H1 (cell line): ENCODE measurements at regions not wholly inside any gene's neighbourhood (a gene's known extent, or its start where the extent isn't known, plus 50 kb on each side); places are given as distances from the start of the nearest gene placed in this dataset.

Source experiments
- CTCF ChIA-PET: fragments of 300-600 bp; sonication (Branson Sonifier 250); formaldehyde crosslinking; loops from one replicate; lab custom pipeline; 2021; ENCODE audit not compliant: partially characterized antibody; lab: Charles Lee
- POLR2A ChIA-PET: fragments of 300-600 bp; sonication (Branson Sonifier 250); formaldehyde crosslinking; loops from one replicate; lab custom pipeline; 2021; ENCODE audit warnings: inconsistent platforms; ENCODE audit not compliant: partially characterized antibody; lab: Charles Lee
- DNase-seq, 2 experiments: peaks; one replicate each; pipeline versions ENCODE4 v3.0.0 to v3.0.0-alpha.2; 2010 to 2022; ENCODE audit warnings: low spot score in 2 of 2, low read depth in 1 of 2, mixed read lengths in 1 of 2
- FAIRE-seq: peaks from 2 replicates; lab custom pipeline; 2011; peaks lifted over from hg19 to GRCh38; lab: Jason Lieb, UNC
- H2AFZ ChIP-seq: 2 replicates; pipeline ENCODE4 v1.8.1; 2012; ENCODE audit warnings: low read length, inconsistent platforms
- H2AK5ac ChIP-seq: 2 replicates; pipeline ENCODE4 v1.6.1; 2013; ENCODE audit warnings: low read depth, low read length
- H2BK120ac ChIP-seq: replicated peaks from 2 replicates; pipeline ENCODE3; 2013; ENCODE audit warnings: low read depth, low read length, inconsistent platforms
- H2BK12ac ChIP-seq: 2 replicates; pipeline ENCODE4 v1.6.1; 2013; ENCODE audit warnings: low read depth, low read length
- H2BK15ac ChIP-seq: 2 replicates; pipeline ENCODE4 v1.6.1; 2013; ENCODE audit warnings: low read length
- H2BK20ac ChIP-seq: 2 replicates; pipeline ENCODE4 v1.6.1; 2013; ENCODE audit warnings: low read length
- H2BK5ac ChIP-seq: 2 replicates; pipeline ENCODE4 v1.6.1; 2013; ENCODE audit warnings: low read depth, low read length
- H3K14ac ChIP-seq: 2 replicates; pipeline ENCODE4 v1.6.1; 2013; ENCODE audit warnings: inconsistent platforms; ENCODE audit not compliant: insufficient read length
- H3K18ac ChIP-seq: 2 replicates; pipeline ENCODE4 v1.6.1; 2013; ENCODE audit warnings: low read length; ENCODE audit errors: extremely low read depth
- H3K23ac ChIP-seq: 2 replicates; pipeline ENCODE4 v1.6.1; 2013; ENCODE audit warnings: inconsistent platforms; ENCODE audit not compliant: insufficient read length
- H3K23me2 ChIP-seq: 2 replicates; pipeline ENCODE4 v1.6.1; 2013; ENCODE audit warnings: low read depth, low read length
- H3K27ac ChIP-seq: 2 replicates; pipeline ENCODE4 v1.6.1; 2011; ENCODE audit warnings: low read depth, low read length, inconsistent platforms
- H3K27me3 ChIP-seq, 4 experiments: replicated peaks in 1 of 4; 1 replicate in 1 of 4; 2 replicates in 3 of 4; pipeline versions ENCODE4 v1.6.1 to v1.8.1; 2011 to 2013; ENCODE audit warnings: low read length in 3 of 4, mild to moderate bottlenecking in 3 of 4, inconsistent platforms in 2 of 4, mixed read lengths in 2 of 4, moderate library complexity in 1 of 4; ENCODE audit not compliant: control insufficient read depth in 3 of 4, insufficient read depth in 3 of 4; ENCODE audit errors: extremely low read depth in 1 of 4
- H3K36me3 ChIP-seq, 4 experiments: 2 replicates each; pipeline versions ENCODE4 v1.6.1 to v1.8.1; 2011 to 2013; ENCODE audit warnings: mild to moderate bottlenecking in 4 of 4, low read length in 3 of 4, moderate library complexity in 2 of 4, control low read depth in 1 of 4, inconsistent platforms in 1 of 4; ENCODE audit not compliant: insufficient read depth in 4 of 4, control insufficient read depth in 2 of 4
- H3K4ac ChIP-seq: replicated peaks from 2 replicates; pipeline ENCODE3; 2013; ENCODE audit warnings: low read length, low read depth, mixed read lengths, inconsistent platforms; ENCODE audit not compliant: insufficient read length
- H3K4me1 ChIP-seq, 4 experiments: replicated peaks in 1 of 4; 1 replicate in 1 of 4; 2 replicates in 3 of 4; pipeline versions ENCODE4 v1.6.1 to v1.8.1; 2011 to 2013; ENCODE audit warnings: low read length in 3 of 4, inconsistent platforms in 2 of 4, mixed read lengths in 1 of 4; ENCODE audit not compliant: insufficient read depth in 4 of 4, control insufficient read depth in 3 of 4
- H3K4me2 ChIP-seq, 2 experiments: 2 replicates each; pipeline versions ENCODE4 v1.6.1 to v1.8.1; 2011 to 2013; ENCODE audit warnings: low read depth in 2 of 2, low read length in 2 of 2, control low read depth in 1 of 2, inconsistent platforms in 1 of 2, mild to moderate bottlenecking in 1 of 2; ENCODE audit not compliant: insufficient read depth in 1 of 2
- H3K4me3 ChIP-seq, 4 experiments: fragments of 200-600, 300-600 bp in 1 of 4; sonication (generic), shearing (Covaris generic), sonication (Bioruptor Twin) in 1 of 4; 2 replicates each; pipeline versions ENCODE4 v1.5.1 to v1.8.1; 2011 to 2016; ENCODE audit warnings: low read length in 4 of 4, low read depth in 3 of 4, control low read depth in 2 of 4, inconsistent platforms in 2 of 4, mild to moderate bottlenecking in 2 of 4, mixed read lengths in 1 of 4, moderate library complexity in 1 of 4; ENCODE audit not compliant: insufficient read depth in 2 of 4; ENCODE audit errors: extremely low read depth in 1 of 4
- H3K56ac ChIP-seq: replicated peaks from 2 replicates; pipeline ENCODE3; 2013; ENCODE audit warnings: low read depth, mild to moderate bottlenecking, mixed read lengths, low read length, inconsistent platforms; ENCODE audit not compliant: insufficient read length
- H3K79me1 ChIP-seq: 2 replicates; pipeline ENCODE4 v1.6.1; 2013; ENCODE audit warnings: low read depth, low read length, control low read depth
- H3K79me2 ChIP-seq, 2 experiments: 2 replicates each; pipeline versions ENCODE4 v1.6.1 to v1.8.1; 2012 to 2013; ENCODE audit warnings: low read length in 2 of 2, mild to moderate bottlenecking in 2 of 2, inconsistent platforms in 1 of 2; ENCODE audit not compliant: insufficient read depth in 2 of 2, control insufficient read depth in 1 of 2
- H3K9ac ChIP-seq, 4 experiments: replicated peaks in 1 of 4; 1 replicate in 1 of 4; 2 replicates in 3 of 4; pipeline versions ENCODE4 v1.6.1 to v1.8.1; 2011 to 2013; ENCODE audit warnings: low read depth in 3 of 4, low read length in 3 of 4, control low read depth in 2 of 4, mild to moderate bottlenecking in 2 of 4, moderate library complexity in 2 of 4, inconsistent platforms in 1 of 4; ENCODE audit errors: extremely low read depth in 1 of 4
- H3K9me3 ChIP-seq, 2 experiments: 2 replicates each; pipeline versions ENCODE4 v1.6.1 to v1.8.1; 2012 to 2013; ENCODE audit warnings: mild to moderate bottlenecking in 2 of 2, moderate library complexity in 2 of 2, control low read depth in 1 of 2, inconsistent platforms in 1 of 2, low read depth in 1 of 2, low read length in 1 of 2, mixed read lengths in 1 of 2; ENCODE audit not compliant: insufficient read depth in 2 of 2
- H4K20me1 ChIP-seq, 2 experiments: replicated peaks in 1 of 2; 2 replicates each; pipeline versions ENCODE3 to v1.8.1; 2011 to 2013; ENCODE audit warnings: inconsistent platforms in 2 of 2, low read length in 2 of 2, mild to moderate bottlenecking in 1 of 2; ENCODE audit not compliant: insufficient read depth in 2 of 2, control insufficient read depth in 1 of 2
- H4K5ac ChIP-seq: 2 replicates; pipeline ENCODE4 v1.6.1; 2013; ENCODE audit warnings: low read length, low read depth, mixed read lengths, inconsistent platforms; ENCODE audit not compliant: insufficient read length
- H4K8ac ChIP-seq: 2 replicates; pipeline ENCODE4 v1.8.0; 2013; ENCODE audit warnings: mild to moderate bottlenecking, moderate library complexity, low read length, inconsistent platforms; ENCODE audit not compliant: insufficient read depth; ENCODE audit errors: extremely low read depth
- H4K91ac ChIP-seq: replicated peaks from 2 replicates; pipeline ENCODE3; 2013; ENCODE audit warnings: low read length, mixed read lengths, inconsistent platforms; ENCODE audit not compliant: insufficient read length
- ASH2L ChIP-seq: fragments of 200-600, 300-600 bp; sonication (generic); IDR thresholded peaks from one replicate; pipeline ENCODE4 v1.7.1; 2017; ENCODE audit warnings: low read length
- BRCA1 ChIP-seq: IDR thresholded peaks from 2 replicates; pipeline ENCODE4 v1.6.1; 2012; ENCODE audit warnings: low read depth, low read length, improper control_type of control experiment
- CEBPB ChIP-seq: IDR thresholded peaks from 2 replicates; pipeline ENCODE4 v1.6.1; 2012; ENCODE audit warnings: low read depth, low read length
- GABPA ChIP-seq: IDR thresholded peaks from 2 replicates; pipeline ENCODE4 v1.6.1; 2011; ENCODE audit warnings: mild to moderate bottlenecking, low read length, moderate library complexity, borderline replicate concordance; ENCODE audit not compliant: insufficient read depth
- MAFK ChIP-seq: IDR thresholded peaks from 2 replicates; pipeline ENCODE4 v1.6.1; 2012; ENCODE audit warnings: low read depth, mild to moderate bottlenecking, improper control_type of control experiment, low read length
- RAD21 ChIP-seq, 2 experiments: IDR thresholded peaks in 1 of 2; conservative IDR thresholded peaks in 1 of 2; 2 replicates each; pipeline ENCODE4 v1.6.1; 2011; ENCODE audit warnings: low read depth in 2 of 2, low read length in 2 of 2, improper control_type of control experiment in 1 of 2, inconsistent platforms in 1 of 2, mild to moderate bottlenecking in 1 of 2, moderate library complexity in 1 of 2
- SAP30 ChIP-seq: fragments of 300-600 bp; sonication (generic); IDR thresholded peaks from 2 replicates; pipeline ENCODE4 v1.7.1; 2012; ENCODE audit warnings: low read length, moderate library complexity, mild to moderate bottlenecking, inconsistent platforms; ENCODE audit not compliant: insufficient read depth, insufficient replicate concordance
- TBP ChIP-seq: IDR thresholded peaks from 2 replicates; pipeline ENCODE4 v1.6.1; 2011; ENCODE audit warnings: low read depth, low read length, improper control_type of control experiment
- YY1 ChIP-seq: IDR thresholded peaks from 2 replicates; pipeline ENCODE4 v1.6.1; 2011; ENCODE audit warnings: low read depth, mild to moderate bottlenecking, low read length
- WGBS, 2 experiments: shearing (Covaris generic) in 1 of 2; methylation state at CpG; one replicate each; pipeline versions ENCODE4 v1.1.6 to v1.1.7; 2013 to 2015; ENCODE audit warnings: low lambda C conversion rate in 2 of 2, mixed read lengths in 2 of 2, inconsistent platforms in 1 of 2, low coverage in 1 of 2, missing lambda C conversion rate in 1 of 2; ENCODE audit not compliant: insufficient replicate concordance in 2 of 2, insufficient coverage in 1 of 2, insufficient read length in 1 of 2; ENCODE audit errors: extremely low coverage in 1 of 2, missing lambda C conversion rate in 1 of 2; 5-methylcytosine and 5-hydroxymethylcytosine counted together
- TF ChIP-seq, protein P1 (sequence below): IDR thresholded peaks from 2 replicates; pipeline ENCODE4 v1.6.1; 2012; ENCODE audit warnings: inconsistent platforms

GRCh38 chr2:132252191-132252893 is 90.6 kb upstream of the ANKRD30BL start:
- H2BK5ac ChIP-seq = no peak overlapping the region
- H3K36me3 ChIP-seq = peaks cover 0 to 7% (median 0%) of the 10 kb centered on the region in 4 experiments; a peak in 1 of 8 replicates
- no peak overlapping the region for H2BK15ac ChIP-seq
- no peak for FAIRE-seq
- no peaks in the 10 kb centered on the region for H4K20me1 ChIP-seq
- no peak overlapping the region for H3K23ac ChIP-seq
- ChIA-PET CTCF (interaction anchor here (1.5 kb wide), 1 partner anchor 9 kb away, joined by 4 read pairs; no protein-coding TSS in a partner anchor), POLR2A (no interaction called here)
- no peaks in the 10 kb centered on the region for H3K79me1 ChIP-seq
- H3K4me1 ChIP-seq = no peaks in the 10 kb centered on the region
- H3K27me3 ChIP-seq = no peaks in the 10 kb centered on the region
- H2AFZ ChIP-seq = no peak overlapping the region
- no peak overlapping the region for H2BK12ac ChIP-seq
- H2AK5ac ChIP-seq = no peak overlapping the region
- no peak overlapping the region for H3K14ac ChIP-seq
- H3K56ac ChIP-seq = no peak overlapping the region
- no peak overlapping the region for H4K91ac ChIP-seq
- WGBS, 2 experiments = 99% methylated on average over 15 of the region's 38 CpGs; no CpG with 5 or more reads in 1 of the 2 experiments
- H3K18ac ChIP-seq = no peak overlapping the region
- H3K79me2 ChIP-seq = no peaks in the 10 kb centered on the region
- no peak for DNase-seq
- peaks cover 0 to 43% of the 10 kb centered on the region in 2 experiments; a peak in 2 of 4 replicates for H3K9me3 ChIP-seq
- H3K27ac ChIP-seq = no peak overlapping the region
- H4K8ac ChIP-seq = no peak overlapping the region
- no peak overlapping the region for H3K4ac ChIP-seq
- no peak overlapping the region for H3K4me2 ChIP-seq
- H3K9ac ChIP-seq = no peak overlapping the region
- H2BK20ac ChIP-seq = no peak overlapping the region
- H2BK120ac ChIP-seq = no peak overlapping the region
- no peaks in the 10 kb centered on the region for H3K23me2 ChIP-seq
- H4K5ac ChIP-seq = no peak overlapping the region
- H3K4me3 ChIP-seq = no peak overlapping the region
- TF ChIP-seq SAP30 (no peak), MAFK (no peak), ASH2L (no peak), YY1 (no peak), BRCA1 (no peak), GABPA (no peak), CEBPB (no peak), TBP (no peak), RAD21 (IDR thresholded peaks at IDR 0.05 in 1 of 2, conservative IDR thresholded peaks at IDR 0.05 in 1 of 2; ENCODE audit: low read depth in 2 of 2, low read length in 2 of 2) (no peak)
- TF ChIP-seq, protein P1, sequence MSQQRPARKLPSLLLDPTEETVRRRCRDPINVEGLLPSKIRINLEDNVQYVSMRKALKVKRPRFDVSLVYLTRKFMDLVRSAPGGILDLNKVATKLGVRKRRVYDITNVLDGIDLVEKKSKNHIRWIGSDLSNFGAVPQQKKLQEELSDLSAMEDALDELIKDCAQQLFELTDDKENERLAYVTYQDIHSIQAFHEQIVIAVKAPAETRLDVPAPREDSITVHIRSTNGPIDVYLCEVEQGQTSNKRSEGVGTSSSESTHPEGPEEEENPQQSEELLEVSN = no peak
